Glutamatergic neuron (in vitro differentiated cells): ENCODE measurements at regions not wholly inside any gene's neighbourhood (a gene's known extent, or its start where the extent isn't known, plus 50 kb on each side); places are given as distances from the start of the nearest gene placed in this dataset.

ENCODE experiments used
- DNase-seq: peaks from one replicate; pipeline ENCODE4 v3.0.0; 2022
- H3K27ac Mint-ChIP-seq: one replicate; pipeline ENCODE4 v1.8.0; 2020; ENCODE audit warnings: mild to moderate bottlenecking, mixed read lengths, inconsistent platforms; ENCODE audit not compliant: unreplicated experiment
- H3K27me3 Mint-ChIP-seq: one replicate; pipeline ENCODE4 v1.8.0; 2020; ENCODE audit warnings: mild to moderate bottlenecking, moderate library complexity, mixed read lengths, inconsistent platforms; ENCODE audit not compliant: unreplicated experiment
- H3K36me3 Mint-ChIP-seq: one replicate; pipeline ENCODE4 v1.8.0; 2020; ENCODE audit warnings: mild to moderate bottlenecking, mixed read lengths, inconsistent platforms; ENCODE audit not compliant: unreplicated experiment
- H3K4me1 Mint-ChIP-seq: one replicate; pipeline ENCODE4 v1.8.0; 2020; ENCODE audit warnings: mild to moderate bottlenecking, low read depth, mixed read lengths, inconsistent platforms; ENCODE audit not compliant: unreplicated experiment
- H3K4me3 Mint-ChIP-seq: one replicate; pipeline ENCODE4 v1.8.0; 2020; ENCODE audit warnings: mild to moderate bottlenecking, mixed read lengths, inconsistent platforms; ENCODE audit not compliant: unreplicated experiment
- H3K9me3 Mint-ChIP-seq: one replicate; pipeline ENCODE4 v1.8.0; 2020; ENCODE audit warnings: mild to moderate bottlenecking, moderate library complexity, mixed read lengths, inconsistent platforms; ENCODE audit not compliant: unreplicated experiment
- TF ChIP-seq, protein P1 (sequence below): fragments of 200-600 bp; sonication (generic); IDR thresholded peaks from one replicate; pipeline ENCODE4 v1.5.0; 2021; ENCODE audit not compliant: partially characterized antibody, unreplicated experiment

- H3K36me3 Mint-ChIP-seq, result no peaks in the 10 kb centered on the region
- H3K4me1 Mint-ChIP-seq, result no peaks in the 10 kb centered on the region
- TF ChIP-seq, protein P1, sequence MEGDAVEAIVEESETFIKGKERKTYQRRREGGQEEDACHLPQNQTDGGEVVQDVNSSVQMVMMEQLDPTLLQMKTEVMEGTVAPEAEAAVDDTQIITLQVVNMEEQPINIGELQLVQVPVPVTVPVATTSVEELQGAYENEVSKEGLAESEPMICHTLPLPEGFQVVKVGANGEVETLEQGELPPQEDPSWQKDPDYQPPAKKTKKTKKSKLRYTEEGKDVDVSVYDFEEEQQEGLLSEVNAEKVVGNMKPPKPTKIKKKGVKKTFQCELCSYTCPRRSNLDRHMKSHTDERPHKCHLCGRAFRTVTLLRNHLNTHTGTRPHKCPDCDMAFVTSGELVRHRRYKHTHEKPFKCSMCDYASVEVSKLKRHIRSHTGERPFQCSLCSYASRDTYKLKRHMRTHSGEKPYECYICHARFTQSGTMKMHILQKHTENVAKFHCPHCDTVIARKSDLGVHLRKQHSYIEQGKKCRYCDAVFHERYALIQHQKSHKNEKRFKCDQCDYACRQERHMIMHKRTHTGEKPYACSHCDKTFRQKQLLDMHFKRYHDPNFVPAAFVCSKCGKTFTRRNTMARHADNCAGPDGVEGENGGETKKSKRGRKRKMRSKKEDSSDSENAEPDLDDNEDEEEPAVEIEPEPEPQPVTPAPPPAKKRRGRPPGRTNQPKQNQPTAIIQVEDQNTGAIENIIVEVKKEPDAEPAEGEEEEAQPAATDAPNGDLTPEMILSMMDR, result no peak
- H3K27me3 Mint-ChIP-seq, result peaks cover 3% of the 10 kb centered on the region
- no peaks in the 10 kb centered on the region for H3K9me3 Mint-ChIP-seq
- no peak overlapping the region for H3K4me3 Mint-ChIP-seq
- DNase-seq, result no peak
- no peak overlapping the region for H3K27ac Mint-ChIP-seq
These were observed 637.8 kb downstream of the RAB28 start for GRCh38 chr4:12846368-12846767.

GRCh38 chr4:12844141-12844540 lies 640.0 kb downstream of the RAB28 start:
- no peak for DNase-seq
- Mint-ChIP-seq H3K27ac (no peak overlapping the region), H3K4me3 (no peak overlapping the region), H3K36me3 (no peaks in the 10 kb centered on the region), H3K27me3 (peaks cover 3% of the 10 kb centered on the region), H3K4me1 (no peaks in the 10 kb centered on the region), H3K9me3 (no peaks in the 10 kb centered on the region)
- TF ChIP-seq, protein P1, result no peak

GRCh38 chr4:12827966-12828365 lies 656.2 kb downstream of the RAB28 start:
- Mint-ChIP-seq H3K4me3 (no peak overlapping the region), H3K4me1 (no peaks in the 10 kb centered on the region), H3K36me3 (no peaks in the 10 kb centered on the region), H3K9me3 (no peaks in the 10 kb centered on the region), H3K27me3 (no peaks in the 10 kb centered on the region), H3K27ac (no peak overlapping the region)
- no peak for DNase-seq
- TF ChIP-seq, protein P1, result no peak

GRCh38 chr4:12791536-12791935 lies 692.6 kb downstream of the RAB28 start:
- TF ChIP-seq, protein P1, result no peak
- no peaks in the 10 kb centered on the region for H3K9me3 Mint-ChIP-seq

GRCh38 chr4:12787261-12787660 lies 696.9 kb downstream of the RAB28 start:
- Mint-ChIP-seq H3K27me3 (no peaks in the 10 kb centered on the region), H3K4me3 (no peak overlapping the region), H3K36me3 (no peaks in the 10 kb centered on the region), H3K4me1 (no peaks in the 10 kb centered on the region), H3K9me3 (peaks cover 1% of the 10 kb centered on the region), H3K27ac (no peak overlapping the region)
- TF ChIP-seq, protein P1, result no peak
- no peak for DNase-seq

More at GRCh38 chr4:12791536-12791935, 692.6 kb downstream of the RAB28 start:
- Mint-ChIP-seq H3K27ac (no peak overlapping the region), H3K36me3 (no peaks in the 10 kb centered on the region), H3K27me3 (no peaks in the 10 kb centered on the region), H3K4me3 (no peak overlapping the region), H3K4me1 (no peaks in the 10 kb centered on the region)
- no peak for DNase-seq
